ENCODE measurements at regions not wholly inside any gene's neighbourhood (a gene's known extent, or its start where the extent isn't known, plus 50 kb on each side); places are given as distances from the start of the nearest gene placed in this dataset.

- 93% methylated on average over 9 of the region's 9 CpGs for WGBS
- no peak for DNase-seq (ENCODE audit: low spot score)
- TF ChIP-seq POLR2A (IDR thresholded peaks at IDR 0.05) (no peak), POLR2AphosphoS5 (IDR thresholded peaks at IDR 0.05) (no peak), CTCF (IDR thresholded peaks at IDR 0.05) (no peak)
Observed at GRCh38 chr2:239693761-239694415, 293.1 kb upstream of the HDAC4 start.

GRCh38 chr2:239693330-239693729 is 292.5 kb upstream of the HDAC4 start:
- H3K27me3 ChIP-seq (replicated peaks; ENCODE audit: insufficient read depth): no peaks in the 10 kb centered on the region
- DNase-seq (ENCODE audit: low spot score): no peak
- H3K4me1 ChIP-seq (replicated peaks): no peaks in the 10 kb centered on the region
- no peaks in the 10 kb centered on the region for H3K36me3 ChIP-seq
- intact Hi-C loops (cut with DNase I): no loop called here
- H3K4me3 ChIP-seq: no peak overlapping the region
- no peak for TF ChIP-seq POLR2A (IDR thresholded peaks at IDR 0.05)
- TF ChIP-seq POLR2AphosphoS5 (IDR thresholded peaks at IDR 0.05): no peak
- TF ChIP-seq CTCF (IDR thresholded peaks at IDR 0.05): no peak
- 78% methylated on average over 11 of the region's 11 CpGs for WGBS
- H3K27ac ChIP-seq: no peak overlapping the region
- no peaks in the 10 kb centered on the region for H3K9me3 ChIP-seq

More at GRCh38 chr2:239693761-239694415, 293.1 kb upstream of the HDAC4 start:
- intact Hi-C loops (cut with DNase I): no loop called here
- no peak overlapping the region for H3K4me3 ChIP-seq
- H3K27me3 ChIP-seq (replicated peaks; ENCODE audit: insufficient read depth): no peaks in the 10 kb centered on the region
- no peaks in the 10 kb centered on the region for H3K9me3 ChIP-seq
- H3K27ac ChIP-seq: no peak overlapping the region
- no peaks in the 10 kb centered on the region for H3K36me3 ChIP-seq
- no peaks in the 10 kb centered on the region for H3K4me1 ChIP-seq (replicated peaks)

GRCh38 chr2:239692919-239693318 is 292.1 kb upstream of the HDAC4 start:
- no peaks in the 10 kb centered on the region for H3K4me1 ChIP-seq (replicated peaks)
- 74% methylated on average over 7 of the region's 7 CpGs for WGBS
- no peaks in the 10 kb centered on the region for H3K27me3 ChIP-seq (replicated peaks; ENCODE audit: insufficient read depth)
- H3K27ac ChIP-seq: no peak overlapping the region
- TF ChIP-seq POLR2AphosphoS5 (IDR thresholded peaks at IDR 0.05) (no peak), POLR2A (IDR thresholded peaks at IDR 0.05) (no peak), CTCF (IDR thresholded peaks at IDR 0.05) (no peak)
- H3K9me3 ChIP-seq: no peaks in the 10 kb centered on the region
- no peak for DNase-seq (ENCODE audit: low spot score)
- intact Hi-C loops (cut with DNase I): no loop called here
- H3K4me3 ChIP-seq: no peak overlapping the region
- H3K36me3 ChIP-seq: no peaks in the 10 kb centered on the region

- Histone ChIP-seq H3K36me3 (no peaks in the 10 kb centered on the region), H3K27ac (no peak overlapping the region), H3K27me3 (replicated peaks; ENCODE audit: insufficient read depth) (no peaks in the 10 kb centered on the region), H3K4me3 (no peak overlapping the region), H3K4me1 (replicated peaks) (no peaks in the 10 kb centered on the region), H3K9me3 (no peaks in the 10 kb centered on the region)
- DNase-seq (ENCODE audit: low spot score): no peak
- TF ChIP-seq CTCF (IDR thresholded peaks at IDR 0.05) (no peak), POLR2A (IDR thresholded peaks at IDR 0.05) (no peak), POLR2AphosphoS5 (IDR thresholded peaks at IDR 0.05) (no peak)
- 30% methylated on average over 8 of the region's 8 CpGs for WGBS
- intact Hi-C loops (cut with DNase I): no loop called here
Observed at GRCh38 chr2:239692362-239692851, 291.6 kb upstream of the HDAC4 start.

- H3K4me3 ChIP-seq: no peak overlapping the region
- TF ChIP-seq POLR2AphosphoS5 (IDR thresholded peaks at IDR 0.05) (no peak), POLR2A (IDR thresholded peaks at IDR 0.05) (no peak), CTCF (IDR thresholded peaks at IDR 0.05) (no peak)
- no peaks in the 10 kb centered on the region for H3K4me1 ChIP-seq (replicated peaks)
- H3K9me3 ChIP-seq: no peaks in the 10 kb centered on the region
- DNase-seq (ENCODE audit: low spot score): no peak
- 77% methylated on average over 10 of the region's 10 CpGs for WGBS
- H3K36me3 ChIP-seq: no peaks in the 10 kb centered on the region
- intact Hi-C loops (cut with DNase I): no loop called here
- H3K27me3 ChIP-seq (replicated peaks; ENCODE audit: insufficient read depth): no peaks in the 10 kb centered on the region
- no peak overlapping the region for H3K27ac ChIP-seq
Observed at GRCh38 chr2:239691720-239692119, 290.9 kb upstream of the HDAC4 start.
